ENCODE measurements at regions not wholly inside any gene's neighbourhood (a gene's known extent, or its start where the extent isn't known, plus 50 kb on each side); places are given as distances from the start of the nearest gene placed in this dataset.
"Not testable (repeated sequence)": the region's sequence is repeated elsewhere in the genome, so short reads cannot be mapped to it uniquely, and the experiment has no call there.

DNA sequence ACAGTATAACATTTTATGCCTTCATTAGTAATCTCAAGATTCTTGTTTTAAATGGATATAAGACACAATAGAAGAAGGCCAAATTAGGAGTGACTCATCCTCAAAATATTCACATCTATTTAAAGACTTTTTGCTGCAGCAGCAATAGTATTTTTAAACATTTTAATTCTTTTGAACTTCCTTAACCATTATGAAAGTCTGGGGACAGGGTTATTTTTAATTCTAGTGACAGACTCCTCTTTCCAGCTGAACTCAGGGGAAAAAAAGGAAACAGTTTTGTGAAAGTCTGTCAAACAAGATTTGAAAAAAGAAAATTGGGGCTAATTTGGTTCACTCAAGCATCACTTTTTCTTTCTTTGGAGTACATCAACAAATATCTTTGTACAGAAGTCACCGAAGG, 541.8 kb downstream of the NUP35 start:
- no peak for DNase-seq

DNA sequence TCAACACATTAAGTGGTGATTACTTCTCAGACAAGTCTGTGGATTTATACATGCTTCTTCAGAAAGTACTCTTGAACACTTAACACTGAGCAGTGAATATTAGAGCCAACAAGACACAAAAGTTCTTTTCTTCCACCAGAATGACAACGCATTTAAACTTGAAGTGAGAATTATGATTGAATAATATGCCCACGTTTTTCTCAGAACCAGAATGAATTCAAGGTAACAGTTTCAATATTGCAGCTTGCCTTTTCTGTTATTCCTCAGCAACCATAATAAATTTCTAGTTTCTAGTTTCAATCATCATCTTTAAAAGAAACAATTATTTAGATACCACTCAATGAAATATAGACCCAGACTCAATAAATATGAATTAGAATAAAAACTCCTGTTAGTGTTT, 547.0 kb downstream of the NUP35 start:
- DNase-seq: no peak

DNA sequence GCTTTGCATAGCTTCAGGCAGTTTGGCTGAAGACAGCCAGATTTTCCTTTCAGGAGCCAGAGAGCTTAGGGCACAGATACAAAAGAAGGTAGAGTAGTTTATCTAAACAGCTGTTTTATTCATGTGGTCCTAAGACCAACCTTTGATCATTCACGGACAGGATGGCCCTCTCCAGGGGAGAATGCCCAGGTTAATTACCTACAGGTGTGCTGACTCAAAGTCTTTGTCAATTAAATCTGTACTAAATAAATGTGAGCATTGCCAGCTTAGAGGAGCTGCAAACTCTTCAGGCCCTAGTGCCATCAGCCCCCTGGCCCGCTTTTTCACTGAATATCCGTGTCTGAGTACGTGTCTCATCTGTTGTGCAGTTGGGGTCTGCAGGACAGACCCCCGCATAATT, 554.7 kb downstream of the NUP35 start:
- DNase-seq: no peak

DNA sequence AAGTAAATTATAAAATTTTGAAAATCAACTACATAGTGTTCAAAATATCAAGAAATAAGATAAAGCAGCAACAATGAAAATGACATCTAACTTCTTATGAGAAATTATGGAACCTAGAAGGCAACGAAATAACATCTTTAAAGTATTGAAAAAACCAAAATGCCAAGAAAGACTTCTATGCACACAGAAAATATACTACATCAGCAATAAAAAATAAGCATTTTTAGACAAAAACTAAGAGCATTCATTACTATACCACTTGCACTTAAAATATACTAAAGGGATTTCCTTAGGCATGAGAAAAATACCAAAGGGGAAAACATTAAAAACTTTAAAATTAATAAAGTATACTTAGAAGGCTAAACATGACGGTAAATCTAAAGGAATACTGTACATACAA, 556.3 kb downstream of the NUP35 start:
- DNase-seq: no peak

DNA sequence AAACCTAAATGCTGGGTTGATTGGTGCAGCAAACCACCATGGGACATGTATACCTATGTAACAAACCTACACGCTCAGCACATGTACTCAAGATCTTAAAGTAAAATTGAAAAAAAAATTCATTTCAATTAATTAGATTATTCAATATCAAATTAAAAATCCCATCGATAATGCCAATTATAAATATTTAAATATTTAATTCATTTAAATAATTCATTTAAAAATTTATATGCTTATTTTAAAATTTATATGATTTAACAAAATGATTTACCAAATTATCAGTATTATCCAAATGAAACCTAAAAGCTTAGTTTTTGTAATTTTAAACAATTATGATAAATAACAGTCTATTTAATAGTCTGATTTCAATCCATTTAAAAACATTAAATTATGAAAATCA, 560.4 kb downstream of the NUP35 start:
- no peak for DNase-seq

DNA sequence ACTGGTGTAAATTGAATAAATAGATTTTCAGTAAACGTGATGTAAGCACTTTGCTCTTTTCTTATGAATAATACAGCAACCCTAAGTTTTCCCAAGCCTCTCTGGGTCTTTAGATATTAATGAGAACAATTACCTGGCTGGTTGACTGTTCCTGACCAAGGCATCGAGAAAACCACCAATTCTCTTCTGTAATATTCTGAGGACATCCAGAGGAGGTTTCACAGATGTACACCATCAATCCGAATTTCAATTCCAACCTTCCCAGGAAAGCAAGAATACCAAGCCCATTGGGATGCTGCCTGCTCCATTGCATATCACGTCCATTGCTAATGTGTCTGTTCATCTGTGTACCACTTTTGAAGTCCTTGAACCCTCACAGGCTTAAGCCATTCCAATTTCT, 571.8 kb downstream of the NUP35 start:
- no peak for DNase-seq

DNA sequence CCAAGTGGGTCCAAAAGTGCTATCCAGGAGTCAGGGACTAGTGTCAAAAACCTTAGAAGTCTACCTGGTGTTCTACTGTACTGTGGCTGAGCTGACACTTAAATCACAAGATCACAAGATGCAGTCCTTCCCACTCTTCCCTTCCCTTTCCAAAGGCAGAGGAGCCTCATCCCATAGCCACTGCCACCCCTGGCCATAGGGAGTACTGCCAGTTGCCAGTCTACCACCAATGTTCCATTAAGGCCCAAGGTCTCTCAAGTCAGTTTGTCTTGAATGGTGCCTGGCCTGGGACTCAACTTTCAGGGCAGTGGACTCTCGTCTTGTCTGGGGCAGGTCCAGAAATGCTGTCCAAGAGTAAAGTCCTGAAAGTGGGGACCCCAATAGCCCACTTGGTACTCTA, 585.6 kb downstream of the NUP35 start:
- DNase-seq: no peak

DNA sequence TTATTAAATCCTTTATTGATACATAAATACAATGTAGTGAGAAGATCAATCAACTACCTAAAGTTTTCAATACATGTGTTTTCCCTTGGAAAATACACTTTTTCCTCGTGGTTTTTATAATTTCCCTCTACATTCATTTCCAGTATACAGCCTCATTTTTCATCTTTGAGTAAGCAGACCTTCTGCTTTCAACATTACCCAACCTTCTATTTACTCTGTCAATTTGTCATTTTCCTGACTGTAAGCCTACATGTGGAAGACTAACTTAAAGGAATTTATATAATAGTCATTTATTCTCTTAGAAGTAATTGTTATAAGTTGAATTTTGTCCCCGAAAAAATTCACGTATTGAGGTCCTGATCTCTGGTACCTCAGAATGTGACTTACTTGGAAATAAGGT, 594.0 kb downstream of the NUP35 start:
- no peak for DNase-seq

DNA sequence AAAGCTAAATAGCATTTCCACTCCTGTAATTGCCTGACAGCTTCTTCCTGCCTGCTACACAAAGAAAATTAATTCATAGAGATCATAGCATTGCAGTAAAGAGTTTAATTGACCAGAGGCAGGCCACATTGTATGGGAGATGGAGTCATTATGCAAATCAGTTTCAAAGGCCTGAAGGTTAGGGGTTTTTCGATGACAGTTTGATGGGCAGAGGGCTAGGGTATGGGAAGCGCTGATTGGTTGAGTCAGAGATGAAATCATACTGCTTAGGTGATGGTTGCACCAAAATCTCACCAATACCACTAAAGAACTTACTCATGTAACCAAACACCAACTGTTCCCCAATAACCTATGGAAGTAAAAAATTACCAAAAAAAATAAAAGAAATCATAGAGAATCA, 599.0 kb downstream of the NUP35 start:
- DNase-seq: no peak

DNA sequence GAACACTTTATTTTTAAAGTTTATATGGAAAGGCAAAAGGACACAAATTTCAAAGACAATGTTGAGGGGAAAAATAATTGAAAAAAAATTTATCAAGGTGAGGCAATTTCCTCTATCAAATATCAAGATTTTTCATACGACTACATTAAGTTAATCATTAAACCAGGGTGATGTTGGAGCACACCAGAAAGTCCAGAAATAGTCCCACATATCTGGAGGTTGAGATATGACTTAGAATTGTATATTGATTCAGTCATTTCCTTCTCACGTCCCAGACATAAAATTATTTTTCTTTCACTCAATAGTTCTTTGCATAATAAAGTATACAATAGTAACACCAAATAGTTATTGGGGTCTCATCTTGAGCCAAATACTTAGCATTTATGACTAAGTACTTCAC, 605.1 kb downstream of the NUP35 start:
- no peak for DNase-seq

DNA sequence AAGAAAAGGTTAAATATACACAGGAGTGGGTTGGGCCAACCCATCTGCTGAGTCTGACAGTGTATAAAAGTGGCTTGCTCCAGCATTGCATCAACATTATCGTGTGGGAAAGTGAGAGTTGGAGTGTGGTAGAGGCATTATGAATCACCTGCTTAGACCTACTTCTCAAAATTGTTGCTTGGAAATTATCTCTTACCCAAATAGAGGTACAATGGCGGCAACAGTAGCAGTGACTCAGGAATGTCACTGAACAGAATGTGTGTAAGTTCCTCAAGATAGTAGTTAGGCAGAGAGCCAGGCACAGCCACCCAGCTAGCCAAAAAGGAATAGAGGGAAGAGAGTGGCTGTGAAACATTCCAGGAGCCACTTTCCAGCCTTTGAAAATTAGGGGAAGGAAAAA, 616.0 kb downstream of the NUP35 start:
- no peak for DNase-seq

DNA sequence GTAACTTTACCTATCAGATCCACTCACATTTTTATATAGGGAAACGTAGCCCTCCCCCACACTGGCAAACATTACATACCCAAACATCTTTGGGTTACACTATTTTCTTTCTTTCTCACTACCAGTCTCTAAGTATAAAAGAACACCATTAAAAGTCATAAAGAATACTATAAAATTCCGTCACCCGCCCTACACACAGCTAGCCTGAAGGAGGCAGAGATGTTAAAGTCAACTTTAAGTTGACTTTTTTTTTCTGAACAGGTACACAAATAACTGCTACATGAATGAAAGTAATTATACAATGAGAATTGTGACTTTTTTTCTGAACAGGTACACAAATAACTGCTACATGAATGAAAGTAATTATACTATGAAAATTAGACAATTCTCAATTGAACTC, 628.3 kb downstream of the NUP35 start:
- no peak for DNase-seq

DNA sequence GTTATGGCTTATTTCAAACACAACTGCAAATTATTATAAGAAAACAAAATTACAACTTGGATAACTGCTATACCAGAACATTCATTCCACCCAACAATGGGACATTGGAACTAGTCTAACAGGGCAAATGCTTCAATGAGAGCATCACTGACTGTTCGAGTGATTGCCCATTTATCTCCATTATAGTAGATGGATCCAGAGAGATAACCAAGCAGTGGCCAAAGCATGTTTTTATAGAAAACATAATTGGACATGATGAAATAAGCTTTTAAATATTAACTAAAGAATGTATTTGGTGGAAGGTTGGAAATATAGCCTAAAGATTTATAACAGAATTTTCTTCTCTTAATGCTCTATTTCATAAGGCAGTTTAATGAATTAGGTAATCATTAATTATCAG, 634.8 kb downstream of the NUP35 start:
- DNase-seq: no peak

DNA sequence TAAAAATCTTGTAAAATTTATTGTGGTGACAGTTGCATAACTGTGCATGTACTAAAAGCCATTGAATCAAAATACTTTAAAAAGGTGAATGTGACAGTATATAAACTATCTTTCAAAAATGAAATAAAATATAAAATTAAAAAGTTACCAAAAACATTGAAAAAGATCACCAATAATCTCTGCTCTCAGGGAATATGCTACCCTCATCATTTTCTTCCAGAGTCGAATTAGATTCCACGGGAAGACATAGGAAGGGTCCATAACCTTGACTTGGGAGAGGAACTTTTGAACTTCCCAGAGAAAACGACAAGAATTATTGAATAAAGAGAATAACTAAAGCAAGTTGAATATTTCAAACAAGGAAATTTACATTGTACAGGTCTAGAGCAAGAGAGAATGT, 649.5 kb downstream of the NUP35 start:
- DNase-seq: no peak

DNA sequence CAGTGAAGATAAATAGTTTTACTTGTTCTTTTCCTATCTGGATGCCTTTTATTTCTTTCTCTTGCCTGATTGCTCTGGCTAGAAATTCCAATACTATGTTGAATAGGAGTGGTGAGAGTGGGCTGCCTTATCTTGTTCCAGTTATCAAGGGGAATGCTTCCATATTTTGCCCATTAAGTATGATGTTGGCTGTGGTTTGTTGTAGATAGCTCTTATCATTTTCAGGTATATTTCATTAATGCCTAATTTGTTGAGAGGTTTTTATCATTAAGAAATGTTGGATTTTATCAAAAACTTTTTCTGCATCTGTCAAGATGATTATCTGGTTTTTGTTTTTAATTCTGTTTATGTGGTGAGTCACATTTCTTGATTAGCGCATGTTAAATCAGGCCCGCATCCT, 655.8 kb downstream of the NUP35 start:
- DNase-seq: no peak

DNA sequence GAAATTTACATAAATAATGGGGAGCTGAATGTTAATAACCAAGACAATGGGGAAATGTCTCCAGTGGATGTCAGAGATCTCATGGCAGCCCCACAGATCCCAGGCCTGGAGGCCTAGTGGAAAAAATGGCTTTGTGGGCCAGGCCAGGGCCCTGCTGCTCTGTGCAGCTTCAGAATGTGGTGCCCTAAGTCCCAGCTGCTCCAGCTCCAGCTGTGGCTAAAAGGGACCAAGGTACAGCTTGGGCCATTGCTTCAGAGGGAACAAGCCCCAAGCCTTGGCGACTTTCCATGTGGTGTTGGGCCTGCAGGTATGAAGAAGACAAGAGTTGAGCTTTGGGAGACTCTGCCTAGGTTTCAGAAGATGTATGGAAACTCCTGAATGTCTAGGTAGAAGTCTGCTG, 658.2 kb downstream of the NUP35 start:
- DNase-seq: no peak

DNA sequence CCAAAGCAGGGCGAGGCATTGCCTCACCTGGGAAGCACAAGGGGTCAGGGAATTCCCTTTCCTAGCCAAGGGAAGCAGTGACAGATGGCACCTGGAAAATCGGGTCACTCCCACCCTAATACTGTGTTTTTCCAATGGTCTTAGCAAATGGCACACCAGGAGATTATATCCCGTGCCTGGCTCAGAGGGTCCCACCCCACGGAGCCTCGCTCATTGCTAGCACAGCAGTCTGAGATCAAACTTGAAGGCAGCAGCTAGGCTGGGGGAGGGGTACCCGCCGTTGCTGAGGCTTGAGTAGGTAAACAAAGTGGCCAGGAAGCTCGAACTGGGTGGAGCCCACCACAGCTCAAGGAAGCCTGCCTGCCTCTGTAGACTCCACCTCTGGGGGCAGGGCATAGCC, 664.6 kb downstream of the NUP35 start:
- not testable (repeated sequence) for DNase-seq

DNA sequence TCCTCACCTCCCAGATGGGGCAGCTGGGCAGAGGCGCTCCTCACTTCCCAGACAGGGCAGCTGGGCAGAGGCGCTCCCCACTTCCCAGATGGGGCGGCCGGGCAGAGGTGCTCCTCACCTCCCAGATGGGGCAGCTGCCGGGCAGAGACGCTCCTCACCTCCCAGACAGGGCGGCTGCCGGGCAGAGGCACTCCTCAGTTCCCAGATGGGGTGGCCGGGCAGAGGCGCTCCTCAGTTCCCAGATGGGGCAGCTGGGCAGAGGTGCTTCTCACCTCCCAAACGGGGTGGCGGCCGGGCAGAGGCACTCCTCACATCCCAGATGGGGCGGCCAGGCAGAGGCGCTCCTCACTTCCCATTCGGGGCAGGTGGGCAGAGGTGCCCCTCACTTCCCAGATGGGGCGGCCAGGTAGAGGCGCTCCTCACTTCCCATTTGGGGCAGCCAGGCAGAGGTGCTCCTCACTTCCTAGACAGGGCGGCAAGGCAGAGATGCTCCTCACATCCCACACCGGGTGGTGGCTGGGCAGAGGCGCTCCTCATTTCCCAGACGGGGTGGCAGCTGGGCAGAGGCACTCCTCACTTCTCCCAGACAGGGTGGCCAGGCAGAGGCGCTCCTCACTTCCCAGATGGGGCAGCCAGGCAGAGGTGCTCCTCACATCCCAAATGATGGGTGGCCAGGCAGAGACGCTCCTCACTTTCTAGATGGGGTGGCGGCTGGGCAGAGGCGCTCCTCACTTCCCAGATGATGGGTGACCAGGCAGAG, 668.1 kb downstream of the NUP35 start:
- DNase-seq: not testable (repeated sequence)

DNA sequence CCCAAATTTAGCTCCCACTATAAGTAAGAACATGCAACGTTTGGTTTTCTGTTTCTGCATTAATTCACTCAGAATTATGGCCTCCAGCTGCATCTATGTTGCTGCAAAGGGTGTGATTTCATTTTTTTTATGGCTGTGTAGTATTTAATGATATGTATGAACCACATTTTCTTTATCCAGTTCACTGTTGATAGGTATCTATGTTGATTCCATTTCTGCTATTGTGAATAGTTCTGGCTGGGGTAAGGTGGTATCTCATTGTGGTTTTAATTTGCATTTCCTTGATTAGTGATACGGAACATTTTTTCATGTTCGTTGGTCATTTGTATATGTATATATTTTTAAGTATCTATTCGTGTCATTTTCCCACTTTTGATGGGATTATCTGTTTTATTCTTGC, 674.3 kb downstream of the NUP35 start:
- DNase-seq: no peak

DNA sequence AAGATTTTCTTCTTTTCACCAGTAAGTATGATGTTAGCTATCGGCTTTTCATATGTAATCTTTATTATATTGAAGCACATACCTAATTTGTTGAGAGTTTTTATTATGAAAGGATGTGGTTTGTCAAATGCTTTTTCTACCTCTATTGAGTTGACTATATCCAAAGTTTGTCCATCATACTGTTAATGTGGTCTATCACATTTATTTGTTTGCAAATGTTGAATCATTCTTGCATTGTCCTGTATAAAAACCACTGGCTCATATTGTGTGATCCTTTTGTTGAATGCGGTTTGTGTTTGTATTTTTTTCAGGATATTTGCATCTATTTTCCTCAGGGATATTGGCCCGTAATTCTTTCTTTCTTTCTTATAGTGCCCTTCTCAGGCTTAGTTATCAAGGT, 675.5 kb downstream of the NUP35 start:
- DNase-seq: no peak

DNA sequence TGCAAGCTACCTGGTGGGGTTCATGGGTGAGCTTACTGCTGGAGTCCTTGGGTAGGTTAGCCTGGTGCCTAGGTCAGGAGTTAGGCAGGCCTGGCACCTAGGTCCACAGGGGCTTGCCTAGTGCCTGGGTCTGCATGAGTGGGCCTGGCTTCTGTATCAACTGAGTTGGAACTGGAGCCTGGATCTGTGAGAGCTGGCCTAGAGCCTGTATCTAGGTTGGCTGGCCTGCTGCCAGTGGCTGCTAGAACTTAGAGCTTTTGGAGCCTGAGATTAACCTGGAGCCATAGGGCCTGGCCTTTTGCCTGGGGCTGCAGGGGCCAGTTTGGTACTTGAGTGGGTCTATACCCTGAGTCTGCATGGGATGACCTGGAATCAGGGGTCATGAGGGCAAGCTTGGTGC, 679.4 kb downstream of the NUP35 start:
- no peak for DNase-seq

DNA sequence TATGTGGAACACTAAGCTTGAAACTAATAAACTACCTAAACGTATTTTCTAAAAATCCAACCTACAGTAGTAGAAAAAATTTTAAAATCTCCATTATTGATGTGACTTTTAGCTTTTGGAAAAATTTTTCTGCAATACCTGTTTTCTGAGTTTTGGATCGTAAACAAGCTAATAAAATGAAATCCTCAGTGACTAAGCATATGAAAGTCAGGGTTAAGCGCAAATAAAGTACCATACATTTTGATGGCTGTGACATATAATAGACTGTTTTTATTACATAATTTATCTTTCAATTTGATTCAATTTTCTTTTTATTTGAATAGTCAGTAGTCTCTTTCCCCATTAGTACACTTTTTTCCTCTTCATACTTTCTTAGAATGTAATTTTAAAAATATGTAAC, 683.6 kb downstream of the NUP35 start:
- no peak for DNase-seq

DNA sequence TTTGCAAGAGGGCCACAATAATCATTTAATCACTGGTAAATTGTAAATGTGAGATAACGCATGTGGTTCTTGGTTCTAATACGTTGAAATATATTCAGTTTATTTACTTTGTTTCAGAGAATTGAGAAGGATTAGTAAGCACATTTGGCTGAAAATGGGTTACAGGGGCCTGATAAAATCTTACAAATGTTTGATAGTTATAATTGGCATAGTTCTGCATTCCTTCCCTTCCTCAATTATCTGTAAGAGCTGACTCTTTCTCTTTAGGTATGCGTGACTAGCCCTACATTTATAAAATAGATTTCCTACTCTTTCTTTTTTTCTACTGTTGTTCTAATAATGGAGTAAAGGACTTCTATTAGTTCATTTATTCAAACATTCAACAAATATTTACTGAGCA, 685.2 kb downstream of the NUP35 start:
- no peak for DNase-seq

DNA sequence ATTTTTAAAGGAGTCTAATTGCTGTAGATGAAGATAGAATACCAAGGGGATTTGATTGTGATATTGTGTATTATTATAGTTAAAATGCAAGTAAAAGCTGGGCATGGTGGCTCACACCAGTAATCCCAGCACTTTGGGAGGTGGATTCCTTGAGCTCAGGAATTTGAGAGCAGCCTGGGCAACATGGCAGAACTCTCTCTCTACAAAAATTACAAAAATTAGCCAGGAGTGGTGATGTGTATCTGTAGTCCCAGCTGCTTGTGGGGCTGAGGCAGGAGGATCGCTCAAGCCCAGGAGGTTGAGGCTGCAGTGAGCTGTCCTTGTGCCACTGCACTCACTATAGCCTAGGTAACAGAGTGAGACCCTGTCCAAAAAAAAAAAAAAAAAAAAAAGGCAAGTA, 687.0 kb downstream of the NUP35 start:
- no peak for DNase-seq

DNA sequence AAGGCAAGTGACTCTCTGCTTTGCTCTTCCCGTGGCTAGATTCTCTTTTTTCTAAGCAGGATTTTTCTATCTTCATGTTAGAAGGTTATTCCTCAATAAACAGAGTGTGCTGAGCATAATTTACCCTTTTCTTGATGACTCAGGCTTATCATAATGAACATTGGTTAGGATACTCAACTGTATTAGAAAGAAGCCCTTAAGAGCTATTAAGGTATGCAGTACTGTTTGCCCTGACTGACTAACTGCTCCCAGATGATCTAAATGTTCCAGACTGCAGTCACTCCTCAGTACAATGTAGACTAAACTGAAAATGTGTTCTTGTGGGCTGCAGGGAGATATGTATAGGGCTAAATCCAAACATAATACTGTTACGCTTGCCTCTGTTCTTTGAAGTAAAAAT, 687.8 kb downstream of the NUP35 start:
- DNase-seq: no peak

DNA sequence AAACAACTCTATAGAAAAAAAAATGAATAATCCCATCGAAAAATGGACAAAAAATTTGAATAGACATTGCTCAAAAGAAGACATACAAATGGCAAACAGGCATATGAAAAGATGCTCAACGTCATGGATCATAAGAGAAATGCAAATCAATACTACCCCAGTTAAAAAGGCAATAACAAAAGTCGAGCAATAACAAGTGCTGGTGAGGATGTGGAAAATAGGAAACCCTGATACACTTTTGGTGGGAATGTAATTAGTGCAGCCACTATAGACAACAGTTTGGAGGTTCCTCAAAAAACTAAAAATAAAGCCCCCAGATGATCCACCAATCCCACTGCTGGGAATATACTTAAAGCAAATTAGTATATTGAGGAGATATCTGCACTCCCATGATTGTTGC, 701.5 kb downstream of the NUP35 start:
- DNase-seq: no peak
